K562 (cell line): ENCODE measurements at regions not wholly inside any gene's neighbourhood (a gene's known extent, or its start where the extent isn't known, plus 50 kb on each side); places are given as distances from the start of the nearest gene placed in this dataset.

Experiments used
- ATAC-seq: fragments of 200-7000 bp; cut with Tn5 transposase; 3 replicates; pipeline ENCODE4 v1.9.1; 2020; ENCODE audit warnings: moderate library complexity
- BruUV-seq: library from RNA; stranded (reverse); fragments of 400-500 nt; replicated peaks from 2 replicates; lab custom pipeline; 2021; lab: Mats Ljungman, UMichigan
- CTCF ChIA-PET: fragments of 300-600 bp; formaldehyde crosslinking; extraction: SDS; loops from one replicate; lab custom pipeline; 2021; ENCODE audit warnings: low intra/inter-chr PET ratio; lab: Yijun Ruan, JAX
- POLR2A ChIA-PET: fragments of 300-600, 350-650 bp; sonication (Branson Sonifier 250); formaldehyde crosslinking; extraction: SDS; loops from one replicate; lab custom pipeline; 2021; ENCODE audit warnings: antibody characterized with exemption, inconsistent platforms; lab: Yijun Ruan, JAX
- DNase-seq, 4 experiments: peaks; one replicate each; pipeline versions ENCODE4 v3.0.0 to v3.0.0-alpha.2; 2011 to 2018; ENCODE audit warnings: low spot score in 3 of 4, mixed read lengths in 3 of 4; ENCODE audit errors: extremely low read depth in 1 of 4
- FAIRE-seq: peaks from 2 replicates; lab custom pipeline; 2011; peaks lifted over from hg19 to GRCh38; lab: Jason Lieb, UNC
- H2AFZ ChIP-seq: 2 replicates; pipeline ENCODE4 v1.6.0; 2011; ENCODE audit warnings: low read depth, low read length, control low read depth, inconsistent platforms
- H3K27ac ChIP-seq: fragments of 200-600 bp; 3 replicates; pipeline ENCODE4 v1.8.0; 2011; ENCODE audit warnings: low read depth, mild to moderate bottlenecking, control low read depth, inconsistent platforms, low read length, moderate library complexity, mixed read lengths; ENCODE audit errors: extremely low read depth
- H3K27me3 ChIP-seq, 2 experiments: fragments of 300-600 bp in 1 of 2; 2 replicates in 1 of 2; 3 replicates in 1 of 2; pipeline versions ENCODE4 v1.6.0 to v1.8.0; 2011; ENCODE audit warnings: inconsistent platforms in 2 of 2, low read length in 2 of 2, mild to moderate bottlenecking in 1 of 2, mixed read lengths in 1 of 2, moderate library complexity in 1 of 2; ENCODE audit not compliant: control insufficient read depth in 2 of 2, insufficient read depth in 2 of 2
- H3K36me3 ChIP-seq: fragments of 300-600 bp; 3 replicates; pipeline ENCODE4 v1.8.0; 2011; ENCODE audit warnings: mild to moderate bottlenecking, low read length, inconsistent platforms; ENCODE audit not compliant: control insufficient read depth, insufficient read depth
- H3K4me1 ChIP-seq, 2 experiments: fragments of 200-600 bp in 1 of 2; replicated peaks in 1 of 2; 2 replicates in 1 of 2; 3 replicates in 1 of 2; pipeline versions ENCODE4 v1.5.1 to v1.8.0; 2011; ENCODE audit warnings: inconsistent platforms in 2 of 2, low read length in 2 of 2, mild to moderate bottlenecking in 1 of 2, mixed read lengths in 1 of 2, moderate library complexity in 1 of 2; ENCODE audit not compliant: control insufficient read depth in 2 of 2, insufficient read depth in 2 of 2
- H3K4me2 ChIP-seq: 2 replicates; pipeline ENCODE4 v1.6.1; 2011; ENCODE audit warnings: low read length, control low read depth, inconsistent platforms, mixed read lengths; ENCODE audit not compliant: insufficient read depth
- H3K4me3 ChIP-seq: fragments of 200-600 bp; sonication (generic), shearing (Covaris generic); 2 replicates; pipeline ENCODE4 v1.5.1; 2016; ENCODE audit warnings: control low read depth, inconsistent platforms
- H3K79me2 ChIP-seq: fragments of 200-600 bp; 3 replicates; pipeline ENCODE4 v1.8.0; 2011; ENCODE audit warnings: low read length, inconsistent platforms; ENCODE audit not compliant: control insufficient read depth, insufficient read depth
- H3K9ac ChIP-seq, 2 experiments: 2 replicates each; pipeline versions ENCODE4 v1.6.0 to v1.6.1; 2011; ENCODE audit warnings: low read depth in 2 of 2, low read length in 2 of 2, control low read depth in 1 of 2, inconsistent platforms in 1 of 2, mild to moderate bottlenecking in 1 of 2, mixed read lengths in 1 of 2; ENCODE audit not compliant: insufficient read depth in 1 of 2
- H3K9me1 ChIP-seq: one replicate; pipeline ENCODE4 v1.6.0; 2011; ENCODE audit warnings: inconsistent platforms, mild to moderate bottlenecking, low read length, moderate library complexity; ENCODE audit not compliant: control insufficient read depth, insufficient read depth
- H3K9me3 ChIP-seq: replicated peaks from 2 replicates; pipeline ENCODE4 v1.5.1; 2011; ENCODE audit warnings: low read depth, low read length, inconsistent platforms; ENCODE audit not compliant: control insufficient read depth, insufficient read depth
- H4K20me1 ChIP-seq: replicated peaks from 2 replicates; pipeline ENCODE4 v1.6.1; 2011; ENCODE audit warnings: low read length, inconsistent platforms, mixed read lengths; ENCODE audit not compliant: control insufficient read depth, insufficient read depth
- CBX2 ChIP-seq: fragments of 200-600 bp; sonication (generic); IDR thresholded peaks from one replicate; pipeline ENCODE4 v1.6.1; 2012; ENCODE audit warnings: mild to moderate bottlenecking, low read length, inconsistent platforms; ENCODE audit not compliant: insufficient read depth, poor library complexity, severe bottlenecking
- CCAR2 ChIP-seq: fragments of 200-400 bp; formaldehyde crosslinking; IDR thresholded peaks from 2 replicates; pipeline ENCODE4 v1.6.1; 2017; ENCODE audit warnings: mild to moderate bottlenecking, low read depth, low read length
- HNRNPL ChIP-seq: fragments of 200-400 bp; formaldehyde crosslinking; IDR thresholded peaks from 2 replicates; pipeline ENCODE4 v1.6.1; 2017; ENCODE audit warnings: low read depth, mild to moderate bottlenecking, low read length
- NFIX ChIP-seq: fragments of 250-450 bp; sonication (Bioruptor Pico); IDR thresholded peaks from 2 replicates; pipeline ENCODE4 v1.4.0; 2020; ENCODE audit warnings: low read depth, mild to moderate bottlenecking, moderate library complexity
- PURB ChIP-seq: sonication (generic); formaldehyde crosslinking; IDR thresholded peaks from 2 replicates; pipeline ENCODE4 v1.9.0; 2021; ENCODE audit warnings: low read depth, mild to moderate bottlenecking, missing genetic modification reagents
- RBM15 ChIP-seq: fragments of 200-400 bp; formaldehyde crosslinking; IDR thresholded peaks from 2 replicates; pipeline ENCODE4 v1.6.1; 2018; ENCODE audit warnings: mild to moderate bottlenecking, low read length, moderate library complexity; ENCODE audit not compliant: insufficient read depth
- RBM39 ChIP-seq: fragments of 200-400 bp; formaldehyde crosslinking; optimal IDR thresholded peaks from 2 replicates; pipeline ENCODE3; 2018; ENCODE audit warnings: low read depth, low read length
- TAF9B ChIP-seq: fragments of 450-650 bp; IDR thresholded peaks from 2 replicates; pipeline ENCODE4 v1.6.1; 2018; ENCODE audit warnings: mild to moderate bottlenecking; ENCODE audit not compliant: partially characterized antibody
- ZC3H4 ChIP-seq: sonication (generic); formaldehyde crosslinking; IDR thresholded peaks from 2 replicates; pipeline ENCODE4 v1.9.0; 2021; ENCODE audit warnings: missing genetic modification reagents, borderline replicate concordance
- ZNF24 ChIP-seq: fragments of 450-650 bp; IDR thresholded peaks from 2 replicates; pipeline ENCODE4 v1.6.1; 2016
- ZNF431 ChIP-seq: sonication (generic); formaldehyde crosslinking; IDR thresholded peaks from 2 replicates; pipeline ENCODE4 v1.8.0; 2022; ENCODE audit warnings: mild to moderate bottlenecking, missing genetic modification reagents
- ZNF695 ChIP-seq: fragments of 450-650 bp; formaldehyde crosslinking; IDR thresholded peaks from 2 replicates; pipeline ENCODE4 v1.4.0; 2020; ENCODE audit warnings: mild to moderate bottlenecking, moderate library complexity
- WGBS: fragments of 100-300 bp; shearing (Covaris generic); methylation state at CpG from one replicate; pipeline ENCODE4 v1.1.6; 2016; ENCODE audit warnings: low coverage, mixed read lengths; ENCODE audit not compliant: insufficient coverage; ENCODE audit errors: missing lambda C conversion rate; 5-methylcytosine and 5-hydroxymethylcytosine counted together
- in situ Hi-C: fragments of 300-500 bp; cut with MboI; formaldehyde crosslinking; loops from 4 replicates; pipeline ENCODE4 v1.15.0; 2018; ENCODE audit warnings: inconsistent platforms, mixed read lengths
- intact Hi-C: fragments of 100-400 bp; cut with micrococcal nuclease; formaldehyde crosslinking; loops from 2 replicates; pipeline ENCODE4 v1.14.2; 2022

- BruUV-seq, result no TSS peak
- Histone ChIP-seq H3K9me3 (no peaks in the 10 kb centered on the region), H3K9ac (no peak overlapping the region), H3K36me3 (no peaks in the 10 kb centered on the region), H3K4me2 (no peak overlapping the region), H4K20me1 (no peaks in the 10 kb centered on the region), H3K4me1 (no peaks in the 10 kb centered on the region), H3K4me3 (no peak overlapping the region), H3K27ac (no peak overlapping the region), H2AFZ (no peak overlapping the region), H3K27me3 (peaks cover 2 to 5% of the 10 kb centered on the region in 2 experiments; a peak in 1 of 5 replicates), H3K9me1 (no peaks in the 10 kb centered on the region), H3K79me2 (no peaks in the 10 kb centered on the region)
- POLR2A ChIA-PET, result no interaction called here
- in situ Hi-C loops (no loop called here), intact Hi-C loops (loop anchor here (10.0 kb wide), 3 partner anchors 110 to 750 kb away; no protein-coding TSS in a partner anchor)
- DNase-seq (no peak), ATAC-seq (no peak), FAIRE-seq (no peak)
- CTCF ChIA-PET, result no interaction called here
- TF ChIP-seq HNRNPL (no peak), ZC3H4 (no peak), CCAR2 (no peak), RBM39 (no peak), PURB (CRISPR knock-in tag) (no peak), RBM15 (no peak), ZNF695 (CRISPR knock-in tag) (no peak), TAF9B (no peak), ZNF431 (no peak), NFIX (CRISPR knock-in tag) (no peak), ZNF24 (no peak), CBX2 (no peak)
- WGBS, result 0% methylated on average over 2 of the region's 2 CpGs
Measured at GRCh38 chr1:37325010-37325409, 149.4 kb upstream of the ZC3H12A start.
